ENCODE measurements at regions not wholly inside any gene's neighbourhood (a gene's known extent, or its start where the extent isn't known, plus 50 kb on each side); places are given as distances from the start of the nearest gene placed in this dataset.

GRCh38 chr18:34953212-34953611, 88.0 kb upstream of the MAPRE2 start:
- TF ChIP-seq CTCF (IDR thresholded peaks at IDR 0.05) = no peak
- TF ChIP-seq POLR2A (IDR thresholded peaks at IDR 0.05) = no peak
